Liver (tissue), 8 donors: ENCODE measurements at regions not wholly inside any gene's neighbourhood (a gene's known extent, or its start where the extent isn't known, plus 50 kb on each side); places are given as distances from the start of the nearest gene placed in this dataset.

Experiments
- DNase-seq: peaks from one replicate; pipeline ENCODE4 v3.0.0-alpha.2; 2017; ENCODE audit warnings: low spot score
- H3K27ac ChIP-seq, 2 donors: one replicate each; pipeline ENCODE4 v1.7.0; 2013; ENCODE audit warnings: inconsistent platforms in 2 of 2, low read length in 2 of 2, control low read depth in 1 of 2, low read depth in 1 of 2, mild to moderate bottlenecking in 1 of 2
- H3K27me3 ChIP-seq, 4 donors: one replicate each; pipeline versions ENCODE4 v1.6.1 to v1.7.0; 2013; ENCODE audit warnings: low read length in 3 of 4, inconsistent platforms in 1 of 4, mild to moderate bottlenecking in 1 of 4, moderate library complexity in 1 of 4; ENCODE audit not compliant: control insufficient read depth in 4 of 4, insufficient read depth in 4 of 4
- H3K36me3 ChIP-seq, 4 donors: one replicate each; pipeline versions ENCODE4 v1.6.1 to v1.7.0; 2013; ENCODE audit warnings: low read length in 3 of 4, mild to moderate bottlenecking in 3 of 4, low read depth in 1 of 4, moderate library complexity in 1 of 4; ENCODE audit not compliant: control insufficient read depth in 4 of 4, insufficient read depth in 3 of 4
- H3K4me1 ChIP-seq, 4 donors: one replicate each; pipeline versions ENCODE4 v1.6.1 to v1.7.0; 2013; ENCODE audit warnings: low read length in 3 of 4, mild to moderate bottlenecking in 3 of 4, moderate library complexity in 1 of 4; ENCODE audit not compliant: control insufficient read depth in 4 of 4, insufficient read depth in 4 of 4
- H3K4me3 ChIP-seq, 3 donors: one replicate each; pipeline versions ENCODE4 v1.6.1 to v1.7.0; 2013; ENCODE audit warnings: low read length in 3 of 3, control low read depth in 1 of 3, low read depth in 1 of 3, mild to moderate bottlenecking in 1 of 3
- H3K9ac ChIP-seq, 2 donors: one replicate each; pipeline ENCODE4 v1.7.0; 2013; ENCODE audit warnings: low read length in 2 of 2, mild to moderate bottlenecking in 2 of 2, moderate library complexity in 2 of 2, control low read depth in 1 of 2, low read depth in 1 of 2
- H3K9me3 ChIP-seq, 4 donors: one replicate each; pipeline versions ENCODE4 v1.6.1 to v1.7.0; 2013; ENCODE audit warnings: low read length in 3 of 4; ENCODE audit not compliant: control insufficient read depth in 4 of 4
- ATF3 ChIP-seq: IDR thresholded peaks from 2 replicates; pipeline ENCODE4 v1.6.1; 2016; ENCODE audit warnings: antibody characterized with exemption
- CTCF ChIP-seq: fragments of 150-350 bp; IDR thresholded peaks from 2 replicates; pipeline ENCODE4 v1.5.1; 2017; ENCODE audit warnings: improper control_type of control experiment, low read depth, low read length; ENCODE audit not compliant: missing input control
- EGR1 ChIP-seq, 2 donors: IDR thresholded peaks; 2 replicates each; pipeline ENCODE4 v1.6.1; 2016 to 2018; ENCODE audit warnings: antibody characterized with exemption in 2 of 2, low read depth in 2 of 2
- FOXA1 ChIP-seq: IDR thresholded peaks from 2 replicates; pipeline ENCODE4 v1.6.1; 2016; ENCODE audit warnings: antibody characterized with exemption
- FOXA2 ChIP-seq: IDR thresholded peaks from 2 replicates; pipeline ENCODE4 v1.6.1; 2016; ENCODE audit warnings: antibody characterized with exemption
- GABPA ChIP-seq, 2 donors: IDR thresholded peaks in 1 of 2; conservative IDR thresholded peaks in 1 of 2; 2 replicates each; pipeline ENCODE4 v1.6.1; 2016; ENCODE audit warnings: antibody characterized with exemption in 2 of 2, mild to moderate bottlenecking in 1 of 2, moderate library complexity in 1 of 2
- HNF4A ChIP-seq, 2 donors: conservative IDR thresholded peaks; 2 replicates each; pipeline ENCODE4 v1.6.1; 2016; ENCODE audit warnings: antibody characterized with exemption in 2 of 2, mild to moderate bottlenecking in 2 of 2
- HNF4G ChIP-seq: IDR thresholded peaks from 2 replicates; pipeline ENCODE4 v1.6.1; 2016; ENCODE audit warnings: antibody characterized with exemption
- JUND ChIP-seq, 2 donors: IDR thresholded peaks; 2 replicates each; pipeline ENCODE4 v1.6.1; 2016; ENCODE audit warnings: antibody characterized with exemption in 2 of 2
- MAX ChIP-seq: IDR thresholded peaks from 2 replicates; pipeline ENCODE4 v1.6.1; 2016; ENCODE audit warnings: antibody characterized with exemption
- RAD21 ChIP-seq, 2 donors: IDR thresholded peaks; 2 replicates each; pipeline ENCODE4 v1.6.1; 2016; ENCODE audit warnings: antibody characterized with exemption in 2 of 2, mild to moderate bottlenecking in 2 of 2
- REST ChIP-seq: IDR thresholded peaks from 2 replicates; pipeline ENCODE4 v1.6.1; 2016; ENCODE audit warnings: antibody characterized with exemption, mild to moderate bottlenecking
- RXRA ChIP-seq, 2 donors: IDR thresholded peaks; 2 replicates each; pipeline ENCODE4 v1.6.1; 2017 to 2018; ENCODE audit warnings: antibody characterized with exemption in 2 of 2, mild to moderate bottlenecking in 1 of 2
- YY1 ChIP-seq: IDR thresholded peaks from 2 replicates; pipeline ENCODE4 v1.6.1; 2016; ENCODE audit warnings: antibody characterized with exemption, mild to moderate bottlenecking
- WGBS: extraction: QIAGEN DNeasy Blood & Tissue Kit; methylation state at CpG from one replicate; pipeline ENCODE4 v1.1.7; 2013; 5-methylcytosine and 5-hydroxymethylcytosine counted together
- TF ChIP-seq, protein P1 (sequence below): IDR thresholded peaks from 2 replicates; pipeline ENCODE4 v1.6.1; 2016; ENCODE audit warnings: antibody characterized with exemption
- donor health status: healthy.
- donor health status: healthy.
- donor health status: healthy.
- donor health status: healthy.
- donor health status: healthy.

GRCh38 chr22:22753526-22754267, 109.3 kb downstream of the GGTLC2 start:
- Histone ChIP-seq H3K27me3 (no peaks in the 10 kb centered on the region), H3K4me3 (no peak overlapping the region), H3K9ac (no peak overlapping the region), H3K4me1 (peaks cover 9 to 23% (median 17%) of the 10 kb centered on the region in 4 donors), H3K9me3 (no peaks in the 10 kb centered on the region), H3K27ac (peak overlapping the region; percentile 61 to 79), H3K36me3 (no peaks in the 10 kb centered on the region)
- DNase-seq, result peak; percentile 61
- peak; percentile 59 for TF ChIP-seq CTCF
- TF ChIP-seq JUND (IDR thresholded peaks at IDR 0.05), result peak; percentile 67 to 83
- no peak for TF ChIP-seq EGR1 (IDR thresholded peaks at IDR 0.05; ENCODE audit: low read depth in 2 of 2)
- TF ChIP-seq, protein P1, sequence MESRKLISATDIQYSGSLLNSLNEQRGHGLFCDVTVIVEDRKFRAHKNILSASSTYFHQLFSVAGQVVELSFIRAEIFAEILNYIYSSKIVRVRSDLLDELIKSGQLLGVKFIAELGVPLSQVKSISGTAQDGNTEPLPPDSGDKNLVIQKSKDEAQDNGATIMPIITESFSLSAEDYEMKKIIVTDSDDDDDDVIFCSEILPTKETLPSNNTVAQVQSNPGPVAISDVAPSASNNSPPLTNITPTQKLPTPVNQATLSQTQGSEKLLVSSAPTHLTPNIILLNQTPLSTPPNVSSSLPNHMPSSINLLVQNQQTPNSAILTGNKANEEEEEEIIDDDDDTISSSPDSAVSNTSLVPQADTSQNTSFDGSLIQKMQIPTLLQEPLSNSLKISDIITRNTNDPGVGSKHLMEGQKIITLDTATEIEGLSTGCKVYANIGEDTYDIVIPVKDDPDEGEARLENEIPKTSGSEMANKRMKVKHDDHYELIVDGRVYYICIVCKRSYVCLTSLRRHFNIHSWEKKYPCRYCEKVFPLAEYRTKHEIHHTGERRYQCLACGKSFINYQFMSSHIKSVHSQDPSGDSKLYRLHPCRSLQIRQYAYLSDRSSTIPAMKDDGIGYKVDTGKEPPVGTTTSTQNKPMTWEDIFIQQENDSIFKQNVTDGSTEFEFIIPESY, result no peak
- peak; percentile 58 to 74 for TF ChIP-seq RAD21 (IDR thresholded peaks at IDR 0.05)
- 31% methylated on average over 7 of the region's 7 CpGs for WGBS

DNA sequence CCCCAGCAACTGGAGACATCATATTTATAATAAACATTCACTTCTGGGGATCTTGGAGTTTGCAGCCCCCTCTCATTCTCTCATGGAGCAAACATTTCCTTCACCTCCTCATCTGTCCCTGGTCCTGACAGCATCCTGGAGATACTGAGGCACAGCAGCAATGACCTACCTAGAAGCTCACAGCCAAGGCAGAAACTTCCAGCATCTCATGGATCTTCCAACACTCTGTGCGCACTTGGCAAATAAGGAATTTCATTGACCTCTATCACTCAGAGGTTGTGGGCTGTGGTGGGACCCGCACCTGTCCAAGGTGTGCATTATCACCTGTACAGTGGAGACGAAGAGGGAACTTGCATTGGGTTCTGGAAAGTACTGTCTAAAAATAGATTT, 109.8 kb downstream of the GGTLC2 start:
- Histone ChIP-seq H3K4me1 (peaks cover 9 to 23% (median 17%) of the 10 kb centered on the region in 4 donors), H3K27ac (peak overlapping the region in 1 of 2 donors; percentile 61), H3K9me3 (no peaks in the 10 kb centered on the region), H3K9ac (no peak overlapping the region), H3K27me3 (no peaks in the 10 kb centered on the region), H3K4me3 (no peak overlapping the region), H3K36me3 (no peaks in the 10 kb centered on the region)
- TF ChIP-seq FOXA2, result no peak
- TF ChIP-seq, protein P1, result no peak
- no peak for TF ChIP-seq ATF3
- no peak for TF ChIP-seq GABPA (IDR thresholded peaks at IDR 0.05 in 1 of 2, conservative IDR thresholded peaks at IDR 0.05 in 1 of 2)
- TF ChIP-seq HNF4A (conservative IDR thresholded peaks at IDR 0.05), result no peak
- no peak for TF ChIP-seq YY1
- TF ChIP-seq HNF4G, result no peak
- no peak for TF ChIP-seq REST
- no peak for TF ChIP-seq RXRA (IDR thresholded peaks at IDR 0.05)
- TF ChIP-seq FOXA1, result no peak
- no peak for TF ChIP-seq MAX
- DNase-seq, result no peak
- WGBS, result 86% methylated on average over 3 of the region's 3 CpGs
